Immature natural killer cell (primary cell): ENCODE measurements at regions not wholly inside any gene's neighbourhood (a gene's known extent, or its start where the extent isn't known, plus 50 kb on each side); places are given as distances from the start of the nearest gene placed in this dataset.
"Not testable (repeated sequence)": the region's sequence is repeated elsewhere in the genome, so short reads cannot be mapped to it uniquely, and the experiment has no call there.

Experiments
- DNase-seq, 3 donors: peaks; one replicate each; pipeline ENCODE4 v3.0.0; 2022; ENCODE audit warnings: mixed read lengths in 1 of 3
- H3K27ac Mint-ChIP-seq, 6 donors: one replicate each; pipeline ENCODE4 v1.8.0; 2020; ENCODE audit warnings: mixed read lengths in 6 of 6, mild to moderate bottlenecking in 5 of 6, inconsistent platforms in 4 of 6, moderate library complexity in 3 of 6
- H3K27me3 Mint-ChIP-seq, 3 donors: one replicate each; pipeline ENCODE4 v1.8.0; 2020 to 2021; ENCODE audit warnings: low read depth in 3 of 3, mild to moderate bottlenecking in 3 of 3, mixed read lengths in 3 of 3, moderate library complexity in 3 of 3, inconsistent platforms in 1 of 3
- H3K36me3 Mint-ChIP-seq, 3 donors: one replicate each; pipeline ENCODE4 v1.8.0; 2020; ENCODE audit warnings: mixed read lengths in 3 of 3, inconsistent platforms in 2 of 3, mild to moderate bottlenecking in 2 of 3
- H3K4me1 Mint-ChIP-seq, 2 donors: one replicate each; pipeline ENCODE4 v1.8.0; 2020; ENCODE audit warnings: inconsistent platforms in 2 of 2, mild to moderate bottlenecking in 2 of 2, mixed read lengths in 2 of 2, moderate library complexity in 1 of 2
- H3K4me3 Mint-ChIP-seq, 5 donors: one replicate each; pipeline ENCODE4 v1.8.0; 2020; ENCODE audit warnings: mild to moderate bottlenecking in 5 of 5, mixed read lengths in 5 of 5, inconsistent platforms in 3 of 5, moderate library complexity in 3 of 5
- H3K9me3 Mint-ChIP-seq, 6 donors: one replicate each; pipeline ENCODE4 v1.8.0; 2020; ENCODE audit warnings: mild to moderate bottlenecking in 6 of 6, mixed read lengths in 6 of 6, inconsistent platforms in 4 of 6, moderate library complexity in 3 of 6

- Mint-ChIP-seq H3K27me3 (peaks cover 0 to 4% (median 1%) of the 10 kb centered on the region in 3 donors), H3K36me3 (no peaks in the 10 kb centered on the region), H3K27ac (no peak overlapping the region), H3K4me1 (no peaks in the 10 kb centered on the region), H3K4me3 (no peak overlapping the region), H3K9me3 (peaks cover 0 to 5% (median 0%) of the 10 kb centered on the region in 6 donors)
- DNase-seq, result no peak
Measured at GRCh38 chr5:158593925-158594324, 505.8 kb downstream of the EBF1 start.

GRCh38 chr5:158591301-158591863 is 508.3 kb downstream of the EBF1 start:
- Mint-ChIP-seq H3K4me3 (no peak overlapping the region), H3K27ac (no peak overlapping the region), H3K36me3 (no peaks in the 10 kb centered on the region), H3K4me1 (no peaks in the 10 kb centered on the region), H3K27me3 (peaks cover 0 to 4% (median 1%) of the 10 kb centered on the region in 3 donors), H3K9me3 (peaks cover 0 to 4% (median 0%) of the 10 kb centered on the region in 6 donors)
- DNase-seq, result no peak

- DNase-seq, result no peak
- Mint-ChIP-seq H3K27ac (no peak overlapping the region), H3K9me3 (peaks cover 0 to 5% (median 0%) of the 10 kb centered on the region in 6 donors), H3K4me3 (no peak overlapping the region), H3K27me3 (peaks cover 0 to 4% (median 3%) of the 10 kb centered on the region in 3 donors), H3K36me3 (no peaks in the 10 kb centered on the region), H3K4me1 (no peaks in the 10 kb centered on the region)
Measured at GRCh38 chr5:158590746-158591300, 508.9 kb downstream of the EBF1 start.

GRCh38 chr5:158589939-158590338 is 509.8 kb downstream of the EBF1 start:
- Mint-ChIP-seq H3K4me1 (no peaks in the 10 kb centered on the region), H3K36me3 (no peaks in the 10 kb centered on the region), H3K27ac (no peak overlapping the region), H3K4me3 (no peak overlapping the region), H3K27me3 (peaks cover 0 to 4% (median 3%) of the 10 kb centered on the region in 3 donors), H3K9me3 (peaks cover 0 to 11% (median under 1%) of the 10 kb centered on the region in 6 donors)
- no peak for DNase-seq

GRCh38 chr5:158588617-158589016 is 511.1 kb downstream of the EBF1 start:
- H3K36me3 Mint-ChIP-seq, result no peaks in the 10 kb centered on the region
- H3K4me1 Mint-ChIP-seq, result no peaks in the 10 kb centered on the region
- no peak overlapping the region for H3K27ac Mint-ChIP-seq
- H3K9me3 Mint-ChIP-seq, result peaks cover 0 to 16% (median 3%) of the 10 kb centered on the region in 6 donors
- peaks cover 0 to 3% (median 0%) of the 10 kb centered on the region in 3 donors for H3K27me3 Mint-ChIP-seq
- no peak for DNase-seq
- no peak overlapping the region for H3K4me3 Mint-ChIP-seq

DNA sequence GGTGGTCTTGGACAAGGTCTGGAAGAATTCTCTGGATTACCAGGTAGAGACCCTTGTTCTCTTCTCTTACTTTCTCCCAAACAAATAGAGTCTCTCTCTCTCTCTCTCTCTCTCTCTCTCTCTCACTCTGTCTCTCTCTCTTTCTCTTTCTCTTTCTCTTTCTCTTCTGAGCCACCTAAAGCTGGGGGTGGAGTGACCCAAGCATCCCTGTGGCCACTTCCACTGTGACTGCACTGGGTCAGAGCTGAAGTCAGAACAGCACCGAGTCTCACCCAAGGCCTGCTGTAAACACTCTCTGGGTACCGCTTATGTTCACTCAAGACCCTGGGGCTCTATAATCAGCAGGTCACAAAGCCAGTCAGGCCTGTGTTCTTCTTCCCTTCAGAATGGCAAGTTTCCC is 513.7 kb downstream of the EBF1 start:
- DNase-seq, result no peak
- H3K4me1 Mint-ChIP-seq, result no peaks in the 10 kb centered on the region
- no peak overlapping the region for H3K27ac Mint-ChIP-seq
- H3K27me3 Mint-ChIP-seq, result peaks cover 0 to 2% (median 1%) of the 10 kb centered on the region in 3 donors
- H3K36me3 Mint-ChIP-seq, result no peaks in the 10 kb centered on the region
- peaks cover 0 to 16% (median 4%) of the 10 kb centered on the region in 6 donors for H3K9me3 Mint-ChIP-seq
- no peak overlapping the region for H3K4me3 Mint-ChIP-seq

DNA sequence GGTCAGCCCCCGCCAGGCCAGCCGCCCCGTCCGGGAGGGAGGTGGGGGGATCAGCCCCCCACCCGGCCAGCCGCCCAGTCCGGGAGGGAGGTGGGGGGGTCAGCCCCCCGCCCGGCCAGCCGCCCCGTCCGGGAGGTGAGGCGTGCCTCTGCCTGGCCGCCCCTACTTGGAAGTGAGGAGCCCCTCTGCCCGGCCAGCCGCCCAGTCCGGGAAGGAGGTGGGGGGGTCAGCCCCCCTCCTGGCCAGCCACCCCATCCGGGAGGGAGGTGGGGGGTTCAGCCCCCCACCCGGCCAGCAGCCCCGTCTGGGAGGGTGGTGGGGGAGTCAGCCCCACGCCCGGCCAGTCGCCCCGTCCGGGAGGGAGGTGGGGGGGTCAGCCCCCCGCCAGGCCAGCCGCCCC is 517.0 kb downstream of the EBF1 start:
- not testable (repeated sequence) for H3K27me3 Mint-ChIP-seq, H3K4me3 Mint-ChIP-seq, H3K4me1 Mint-ChIP-seq, H3K36me3 Mint-ChIP-seq, H3K27ac Mint-ChIP-seq, DNase-seq
- peaks cover 3 to 16% (median 4%) of the 10 kb centered on the region in 6 donors for H3K9me3 Mint-ChIP-seq

- Mint-ChIP-seq H3K27me3 (peaks cover 0 to 3% (median 1%) of the 10 kb centered on the region in 3 donors), H3K27ac (no peak overlapping the region), H3K4me1 (no peaks in the 10 kb centered on the region), H3K36me3 (no peaks in the 10 kb centered on the region), H3K9me3 (peaks cover 0 to 5% (median 1%) of the 10 kb centered on the region in 6 donors), H3K4me3 (no peak overlapping the region)
- no peak for DNase-seq
Measured at GRCh38 chr5:158573829-158574228, 525.9 kb downstream of the EBF1 start.

- DNase-seq, result no peak
- peaks cover 0 to 2% (median 1%) of the 10 kb centered on the region in 3 donors for H3K27me3 Mint-ChIP-seq
- no peaks in the 10 kb centered on the region for H3K36me3 Mint-ChIP-seq
- no peaks in the 10 kb centered on the region for H3K4me1 Mint-ChIP-seq
- no peak overlapping the region for H3K4me3 Mint-ChIP-seq
- H3K27ac Mint-ChIP-seq, result no peak overlapping the region
- peaks cover 0 to 7% (median 0%) of the 10 kb centered on the region in 6 donors for H3K9me3 Mint-ChIP-seq
Measured at GRCh38 chr5:158570502-158570901, 529.2 kb downstream of the EBF1 start.

GRCh38 chr5:158569534-158569933 is 530.2 kb downstream of the EBF1 start:
- no peak overlapping the region for H3K4me3 Mint-ChIP-seq
- peaks cover 0 to 2% (median 1%) of the 10 kb centered on the region in 3 donors for H3K27me3 Mint-ChIP-seq
- H3K36me3 Mint-ChIP-seq, result no peaks in the 10 kb centered on the region
- no peak overlapping the region for H3K27ac Mint-ChIP-seq
- H3K9me3 Mint-ChIP-seq, result peaks cover 0 to 7% (median 0%) of the 10 kb centered on the region in 6 donors
- no peaks in the 10 kb centered on the region for H3K4me1 Mint-ChIP-seq
- DNase-seq, result no peak

DNA sequence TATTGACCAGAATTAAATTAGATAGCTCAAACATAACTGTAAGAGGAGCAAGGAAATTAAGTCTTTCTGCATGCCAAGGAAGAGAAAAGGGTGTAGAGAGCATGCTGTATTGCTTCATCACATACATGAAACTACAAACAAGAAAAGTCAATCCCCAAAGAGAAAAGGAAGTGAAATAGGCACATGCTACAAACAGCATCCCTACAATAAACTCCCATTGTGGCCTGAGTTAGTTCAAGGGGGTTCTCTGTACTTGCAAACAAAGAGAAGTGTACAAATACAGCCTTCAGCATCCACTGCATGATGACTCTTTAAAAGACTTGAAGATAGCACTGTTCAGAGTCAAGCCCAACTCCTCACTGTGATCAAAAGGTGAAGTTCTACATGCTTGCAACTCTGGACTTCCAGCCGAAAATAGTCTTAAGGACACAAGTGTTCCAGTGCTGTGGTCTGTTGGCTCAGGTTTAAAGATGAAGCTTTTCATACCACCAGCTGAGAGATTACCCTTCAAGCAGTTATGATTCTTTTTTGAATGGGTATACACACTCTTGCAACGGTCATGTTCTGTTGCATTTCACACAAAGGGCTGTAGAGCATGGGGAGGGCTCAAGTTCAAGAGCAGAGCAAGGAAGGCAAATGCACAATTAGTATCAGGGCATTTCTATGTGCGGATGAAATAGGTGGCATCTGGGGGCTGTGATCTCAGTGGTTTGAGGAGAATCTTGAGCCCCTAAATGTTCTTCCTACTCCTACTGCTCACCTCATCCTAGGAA is 534.5 kb downstream of the EBF1 start:
- H3K27ac Mint-ChIP-seq, result no peak overlapping the region
- H3K36me3 Mint-ChIP-seq, result no peaks in the 10 kb centered on the region
- H3K9me3 Mint-ChIP-seq, result peaks cover 0 to 7% (median 0%) of the 10 kb centered on the region in 6 donors
- no peaks in the 10 kb centered on the region for H3K4me1 Mint-ChIP-seq
- peaks cover 0 to 4% (median 0%) of the 10 kb centered on the region in 3 donors for H3K27me3 Mint-ChIP-seq
- H3K4me3 Mint-ChIP-seq, result no peak overlapping the region
- DNase-seq, result no peak

GRCh38 chr5:158563760-158564390 is 535.8 kb downstream of the EBF1 start:
- peaks cover 0 to 4% (median 1%) of the 10 kb centered on the region in 3 donors for H3K27me3 Mint-ChIP-seq
- no peaks in the 10 kb centered on the region for H3K36me3 Mint-ChIP-seq
- DNase-seq, result no peak
- no peaks in the 10 kb centered on the region for H3K4me1 Mint-ChIP-seq
- H3K9me3 Mint-ChIP-seq, result peaks cover 0 to 7% (median 0%) of the 10 kb centered on the region in 6 donors
- no peak overlapping the region for H3K27ac Mint-ChIP-seq
- no peak overlapping the region for H3K4me3 Mint-ChIP-seq

DNA sequence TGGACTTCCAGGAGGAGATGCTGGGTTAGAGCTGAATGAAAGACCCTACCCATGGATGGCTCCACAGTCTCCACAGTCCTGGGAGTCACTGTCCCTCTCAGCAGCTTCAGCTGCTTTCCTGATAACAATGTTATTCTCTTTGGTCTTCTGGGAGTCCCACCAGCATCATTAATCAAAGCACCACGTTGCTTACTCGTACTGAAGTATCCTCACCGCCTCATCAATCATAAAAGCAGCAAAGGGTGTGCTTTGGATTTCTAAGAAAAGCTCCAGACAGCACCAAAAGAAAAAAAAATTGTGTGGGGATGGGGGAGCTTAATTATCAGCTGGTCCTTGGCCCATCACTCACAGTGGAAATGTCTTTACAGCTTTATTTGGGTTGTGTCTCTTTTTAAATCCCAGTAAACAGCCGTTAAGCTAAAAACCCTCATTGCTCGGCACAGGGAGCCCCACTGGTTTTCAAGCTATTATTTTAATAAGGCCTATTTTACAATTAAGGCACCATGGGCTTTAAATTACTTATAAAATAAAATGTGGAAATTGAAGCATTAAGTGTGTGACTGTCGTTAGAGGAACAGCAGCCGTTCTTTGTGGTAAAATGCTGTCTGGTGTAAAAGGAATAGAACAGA is 538.0 kb downstream of the EBF1 start:
- Mint-ChIP-seq H3K27ac (no peak overlapping the region), H3K9me3 (peaks cover 0 to 6% (median 0%) of the 10 kb centered on the region in 6 donors), H3K27me3 (peaks cover 0 to 2% (median 1%) of the 10 kb centered on the region in 3 donors), H3K4me1 (no peaks in the 10 kb centered on the region), H3K4me3 (no peak overlapping the region), H3K36me3 (no peaks in the 10 kb centered on the region)
- DNase-seq, result no peak
